Astrocyte of the spinal cord (primary cell): ENCODE measurements at regions not wholly inside any gene's neighbourhood (a gene's known extent, or its start where the extent isn't known, plus 50 kb on each side); places are given as distances from the start of the nearest gene placed in this dataset.

Source experiments
- DNase-seq: peaks from one replicate; pipeline ENCODE4 v3.0.0; 2011; ENCODE audit warnings: low read depth, low spot score
- H3K4me3 ChIP-seq: 2 replicates; pipeline ENCODE4 v1.5.1; 2011; ENCODE audit warnings: low read depth, mild to moderate bottlenecking, low read length, moderate library complexity
- CTCF ChIP-seq: IDR thresholded peaks from 2 replicates; pipeline ENCODE4 v1.5.1; 2012; ENCODE audit warnings: low read depth, mild to moderate bottlenecking, low read length, inconsistent platforms
- in situ Hi-C: cut with HindIII; loops from 2 replicates; pipeline ENCODE4 v1.10.0; 2017; ENCODE audit warnings: low sequenced_read_pairs

- no peak overlapping the region for H3K4me3 ChIP-seq
- TF ChIP-seq CTCF, result no peak
- in situ Hi-C loops, result loop anchor here (25.0 kb wide), 1 partner anchor 126 kb away; the partner anchor contains the start of gene ETS2
- DNase-seq, result no peak
These were observed 132.6 kb downstream of the ETS2 start for GRCh38 chr21:38938343-38938742.

GRCh38 chr21:38937844-38938243 lies 132.1 kb downstream of the ETS2 start:
- no peak for DNase-seq
- no peak overlapping the region for H3K4me3 ChIP-seq
- no peak for TF ChIP-seq CTCF
- in situ Hi-C loops, result loop anchor here (25.0 kb wide), 1 partner anchor 126 kb away; the partner anchor contains the start of gene ETS2

- in situ Hi-C loops, result loop anchor here (25.0 kb wide), 1 partner anchor 125 kb away; the partner anchor contains the start of gene ETS2
- no peak for DNase-seq
- no peak overlapping the region for H3K4me3 ChIP-seq
- TF ChIP-seq CTCF, result no peak
These were observed 131.6 kb downstream of the ETS2 start for GRCh38 chr21:38937286-38937790.

- DNase-seq, result no peak
- no peak overlapping the region for H3K4me3 ChIP-seq
- no peak for TF ChIP-seq CTCF
- in situ Hi-C loops, result loop anchor here (25.0 kb wide), 1 partner anchor 124 kb away; the partner anchor contains the start of gene ETS2
These were observed 130.5 kb downstream of the ETS2 start for GRCh38 chr21:38936240-38936639.

GRCh38 chr21:38933731-38934130 lies 128.0 kb downstream of the ETS2 start:
- no peak for DNase-seq
- no peak for TF ChIP-seq CTCF
- in situ Hi-C loops, result loop anchor here (25.0 kb wide), 1 partner anchor 121 kb away; the partner anchor contains the start of gene ETS2
- no peak overlapping the region for H3K4me3 ChIP-seq

GRCh38 chr21:38931291-38931690 lies 125.6 kb downstream of the ETS2 start:
- H3K4me3 ChIP-seq, result no peak overlapping the region
- TF ChIP-seq CTCF, result no peak
- in situ Hi-C loops, result loop anchor here (25.0 kb wide), 1 partner anchor 119 kb away; the partner anchor contains the start of gene ETS2
- DNase-seq, result no peak
